Transverse colon (tissue), 3 donors: ENCODE measurements at regions not wholly inside any gene's neighbourhood (a gene's known extent, or its start where the extent isn't known, plus 50 kb on each side); places are given as distances from the start of the nearest gene placed in this dataset.

ENCODE experiments used
- POLR2A ChIP-seq: fragments of 450-650 bp; IDR thresholded peaks from one replicate; pipeline ENCODE4 v1.6.1; 2016; ENCODE audit warnings: antibody characterized with exemption, mild to moderate bottlenecking, moderate library complexity
- TF ChIP-seq, protein P1 (sequence below), 5 experiments: fragments of 200-600 bp in 3 of 5; fragments of 450-650 bp in 2 of 5; sonication (generic) in 3 of 5; IDR thresholded peaks; 1 replicate in 2 of 5; 2 replicates in 3 of 5; pipeline ENCODE4 v1.5.1; 2016 to 2017; ENCODE audit warnings: antibody characterized with exemption in 5 of 5, inconsistent platforms in 3 of 5, mild to moderate bottlenecking in 2 of 5, moderate library complexity in 1 of 5

DNA sequence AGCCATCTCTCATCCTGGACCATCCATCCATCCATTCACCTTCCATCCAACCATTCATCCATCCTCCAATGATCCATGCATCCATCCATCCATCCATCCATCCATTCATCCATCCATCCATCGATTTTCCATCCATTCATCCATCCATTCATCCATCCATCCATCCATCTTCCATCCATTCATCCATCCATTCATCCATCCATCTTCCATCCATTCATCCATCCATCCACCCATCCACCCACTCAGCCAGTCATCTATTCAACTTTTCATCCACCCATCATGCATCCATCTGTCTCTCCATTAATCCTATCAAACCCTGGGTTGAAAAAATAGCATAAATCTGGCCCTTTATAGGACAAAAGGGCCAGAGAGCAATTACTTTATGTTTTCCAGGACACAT lies 158.3 kb upstream of the WSCD1 start:
- TF ChIP-seq, protein P1, sequence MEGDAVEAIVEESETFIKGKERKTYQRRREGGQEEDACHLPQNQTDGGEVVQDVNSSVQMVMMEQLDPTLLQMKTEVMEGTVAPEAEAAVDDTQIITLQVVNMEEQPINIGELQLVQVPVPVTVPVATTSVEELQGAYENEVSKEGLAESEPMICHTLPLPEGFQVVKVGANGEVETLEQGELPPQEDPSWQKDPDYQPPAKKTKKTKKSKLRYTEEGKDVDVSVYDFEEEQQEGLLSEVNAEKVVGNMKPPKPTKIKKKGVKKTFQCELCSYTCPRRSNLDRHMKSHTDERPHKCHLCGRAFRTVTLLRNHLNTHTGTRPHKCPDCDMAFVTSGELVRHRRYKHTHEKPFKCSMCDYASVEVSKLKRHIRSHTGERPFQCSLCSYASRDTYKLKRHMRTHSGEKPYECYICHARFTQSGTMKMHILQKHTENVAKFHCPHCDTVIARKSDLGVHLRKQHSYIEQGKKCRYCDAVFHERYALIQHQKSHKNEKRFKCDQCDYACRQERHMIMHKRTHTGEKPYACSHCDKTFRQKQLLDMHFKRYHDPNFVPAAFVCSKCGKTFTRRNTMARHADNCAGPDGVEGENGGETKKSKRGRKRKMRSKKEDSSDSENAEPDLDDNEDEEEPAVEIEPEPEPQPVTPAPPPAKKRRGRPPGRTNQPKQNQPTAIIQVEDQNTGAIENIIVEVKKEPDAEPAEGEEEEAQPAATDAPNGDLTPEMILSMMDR (IDR thresholded peaks at IDR 0.05), result no peak
- TF ChIP-seq POLR2A, result no peak
